Neural cell (in vitro differentiated cells): ENCODE measurements at regions not wholly inside any gene's neighbourhood (a gene's known extent, or its start where the extent isn't known, plus 50 kb on each side); places are given as distances from the start of the nearest gene placed in this dataset.

ENCODE experiments used
- H2AFZ ChIP-seq: fragments of 200-600, 300-800 bp; sonication (generic), shearing (Covaris generic); 2 replicates; pipeline ENCODE4 v1.6.0; 2014; ENCODE audit warnings: low read depth, mild to moderate bottlenecking, antibody characterized with exemption, low read length, moderate library complexity
- H3F3A ChIP-seq: fragments of 200-600 bp; shearing (Covaris generic); 2 replicates; pipeline ENCODE4 v1.6.1; 2016; ENCODE audit warnings: mild to moderate bottlenecking, moderate library complexity, mixed read lengths, antibody characterized with exemption, low read length; ENCODE audit not compliant: insufficient read depth, poor library complexity, severe bottlenecking
- H3K27ac ChIP-seq: fragments of 200-600, 300-800 bp; sonication (generic), shearing (Covaris generic); 2 replicates; pipeline ENCODE4 v1.5.1; 2014; ENCODE audit warnings: mild to moderate bottlenecking, low read length, moderate library complexity
- H3K27me3 ChIP-seq: fragments of 300-800, 200-600 bp; sonication (generic), shearing (Covaris generic); 2 replicates; pipeline ENCODE4 v1.6.0; 2014; ENCODE audit warnings: mild to moderate bottlenecking, low read depth, low read length, moderate library complexity; ENCODE audit not compliant: insufficient read depth
- H3K36me3 ChIP-seq: fragments of 300-800, 200-600 bp; sonication (generic), shearing (Covaris generic); 2 replicates; pipeline ENCODE4 v1.5.1; 2014; ENCODE audit warnings: mild to moderate bottlenecking, antibody characterized with exemption, low read length, moderate library complexity; ENCODE audit not compliant: insufficient read depth
- H3K4me2 ChIP-seq: fragments of 300-800, 200-600 bp; sonication (generic), shearing (Covaris generic); 2 replicates; pipeline ENCODE4 v1.6.0; 2014; ENCODE audit warnings: mild to moderate bottlenecking, low read length
- H3K4me3 ChIP-seq: fragments of 300-800, 200-600 bp; sonication (generic), shearing (Covaris generic); 2 replicates; pipeline ENCODE4 v1.5.1; 2014; ENCODE audit warnings: mild to moderate bottlenecking, low read length, moderate library complexity
- H3K79me2 ChIP-seq: fragments of 200-600 bp; shearing (Covaris generic); replicated peaks from 2 replicates; pipeline ENCODE4 v1.6.0; 2014; ENCODE audit warnings: mild to moderate bottlenecking, low read length, moderate library complexity; ENCODE audit not compliant: insufficient read depth
- H3K9ac ChIP-seq: fragments of 300-800, 200-600 bp; sonication (generic), shearing (Covaris generic); 2 replicates; pipeline ENCODE4 v1.6.1; 2016; ENCODE audit warnings: mild to moderate bottlenecking, low read length, mixed read lengths
- H3K9me2 ChIP-seq: fragments of 200-600 bp; shearing (Covaris generic); 2 replicates; pipeline ENCODE4 v1.6.1; 2016; ENCODE audit warnings: mild to moderate bottlenecking, low read length, mixed read lengths; ENCODE audit not compliant: insufficient read depth
- H3K9me3 ChIP-seq: fragments of 200-600, 300-800 bp; sonication (generic), shearing (Covaris generic); 2 replicates; pipeline ENCODE4 v1.6.1; 2016; ENCODE audit warnings: mild to moderate bottlenecking, mixed run types, low read length, moderate library complexity, mixed read lengths
- H4K20me1 ChIP-seq: fragments of 200-600 bp; shearing (Covaris generic); 2 replicates; pipeline ENCODE4 v1.6.1; 2016; ENCODE audit warnings: mild to moderate bottlenecking, mixed run types; ENCODE audit not compliant: insufficient read depth
- EP300 ChIP-seq: fragments of 450-650 bp; conservative IDR thresholded peaks from 2 replicates; pipeline ENCODE4 v1.6.1; 2014; ENCODE audit warnings: antibody characterized with exemption, mild to moderate bottlenecking, moderate library complexity; ENCODE audit not compliant: poor library complexity, severe bottlenecking
- EZH2 ChIP-seq: fragments of 200-600, 300-800 bp; shearing (Covaris generic), sonication (generic); IDR thresholded peaks from 2 replicates; pipeline ENCODE4 v1.6.1; 2014; ENCODE audit warnings: antibody characterized with exemption, low read length, borderline replicate concordance, mild to moderate bottlenecking; ENCODE audit not compliant: insufficient read depth, poor library complexity, severe bottlenecking
- MXI1 ChIP-seq: fragments of 450-650 bp; conservative IDR thresholded peaks from 2 replicates; pipeline ENCODE4 v1.6.1; 2014; ENCODE audit warnings: antibody characterized with exemption, mild to moderate bottlenecking; ENCODE audit not compliant: poor library complexity, severe bottlenecking
- POLR2AphosphoS5 ChIP-seq: IDR thresholded peaks from 2 replicates; pipeline ENCODE4 v1.6.1; 2012
- RAD21 ChIP-seq: fragments of 450-650 bp; conservative IDR thresholded peaks from 2 replicates; pipeline ENCODE4 v1.6.1; 2014; ENCODE audit warnings: antibody characterized with exemption, mild to moderate bottlenecking, moderate library complexity
- SMC3 ChIP-seq: fragments of 450-650 bp; conservative IDR thresholded peaks from 2 replicates; pipeline ENCODE4 v1.6.1; 2014; ENCODE audit warnings: antibody characterized with exemption, mild to moderate bottlenecking, moderate library complexity; ENCODE audit not compliant: poor library complexity
- TAF1 ChIP-seq: IDR thresholded peaks from 2 replicates; pipeline ENCODE4 v1.6.1; 2012; ENCODE audit warnings: low read depth
- TF ChIP-seq, protein P1 (sequence below): fragments of 450-650 bp; IDR thresholded peaks from 2 replicates; pipeline ENCODE4 v1.5.1; 2014; ENCODE audit warnings: antibody characterized with exemption, mild to moderate bottlenecking, moderate library complexity; ENCODE audit not compliant: poor library complexity, severe bottlenecking
- TF ChIP-seq, protein P2 (sequence below): IDR thresholded peaks from 2 replicates; pipeline ENCODE4 v1.6.1; 2012; ENCODE audit warnings: borderline replicate concordance

DNA sequence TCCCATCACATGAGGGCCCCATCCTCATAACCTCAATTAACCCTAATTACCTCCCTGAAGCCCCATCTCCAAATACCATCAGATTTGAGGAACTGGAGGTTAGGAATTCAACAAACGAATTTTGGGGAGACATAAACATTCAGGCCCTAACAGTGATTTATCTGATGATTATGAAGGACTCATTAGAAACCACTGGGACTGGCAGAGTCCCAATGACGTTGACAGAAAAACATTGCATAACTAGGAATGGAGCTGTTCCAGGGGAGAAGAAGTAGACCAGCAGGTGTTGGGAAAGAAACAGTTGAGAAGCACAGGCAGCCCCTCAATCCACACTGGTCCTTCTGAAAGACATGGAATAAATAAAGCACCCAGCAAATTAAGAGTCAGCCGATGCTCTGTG lies 282.0 kb downstream of the MAP2K4 start:
- Histone ChIP-seq H2AFZ (no peak overlapping the region), H3K4me2 (no peak overlapping the region), H3K79me2 (no peaks in the 10 kb centered on the region), H3K4me3 (no peak overlapping the region), H3K9me2 (no peaks in the 10 kb centered on the region), H3F3A (no peaks in the 10 kb centered on the region), H3K27me3 (no peaks in the 10 kb centered on the region), H3K27ac (no peak overlapping the region), H3K9me3 (no peaks in the 10 kb centered on the region), H3K36me3 (no peaks in the 10 kb centered on the region), H4K20me1 (no peaks in the 10 kb centered on the region), H3K9ac (no peak overlapping the region)
- TF ChIP-seq SMC3 (no peak), TAF1 (no peak), EZH2 (no peak), POLR2AphosphoS5 (no peak), EP300 (no peak), MXI1 (no peak), RAD21 (no peak)
- TF ChIP-seq, protein P1, sequence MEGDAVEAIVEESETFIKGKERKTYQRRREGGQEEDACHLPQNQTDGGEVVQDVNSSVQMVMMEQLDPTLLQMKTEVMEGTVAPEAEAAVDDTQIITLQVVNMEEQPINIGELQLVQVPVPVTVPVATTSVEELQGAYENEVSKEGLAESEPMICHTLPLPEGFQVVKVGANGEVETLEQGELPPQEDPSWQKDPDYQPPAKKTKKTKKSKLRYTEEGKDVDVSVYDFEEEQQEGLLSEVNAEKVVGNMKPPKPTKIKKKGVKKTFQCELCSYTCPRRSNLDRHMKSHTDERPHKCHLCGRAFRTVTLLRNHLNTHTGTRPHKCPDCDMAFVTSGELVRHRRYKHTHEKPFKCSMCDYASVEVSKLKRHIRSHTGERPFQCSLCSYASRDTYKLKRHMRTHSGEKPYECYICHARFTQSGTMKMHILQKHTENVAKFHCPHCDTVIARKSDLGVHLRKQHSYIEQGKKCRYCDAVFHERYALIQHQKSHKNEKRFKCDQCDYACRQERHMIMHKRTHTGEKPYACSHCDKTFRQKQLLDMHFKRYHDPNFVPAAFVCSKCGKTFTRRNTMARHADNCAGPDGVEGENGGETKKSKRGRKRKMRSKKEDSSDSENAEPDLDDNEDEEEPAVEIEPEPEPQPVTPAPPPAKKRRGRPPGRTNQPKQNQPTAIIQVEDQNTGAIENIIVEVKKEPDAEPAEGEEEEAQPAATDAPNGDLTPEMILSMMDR, result no peak
- TF ChIP-seq, protein P2, sequence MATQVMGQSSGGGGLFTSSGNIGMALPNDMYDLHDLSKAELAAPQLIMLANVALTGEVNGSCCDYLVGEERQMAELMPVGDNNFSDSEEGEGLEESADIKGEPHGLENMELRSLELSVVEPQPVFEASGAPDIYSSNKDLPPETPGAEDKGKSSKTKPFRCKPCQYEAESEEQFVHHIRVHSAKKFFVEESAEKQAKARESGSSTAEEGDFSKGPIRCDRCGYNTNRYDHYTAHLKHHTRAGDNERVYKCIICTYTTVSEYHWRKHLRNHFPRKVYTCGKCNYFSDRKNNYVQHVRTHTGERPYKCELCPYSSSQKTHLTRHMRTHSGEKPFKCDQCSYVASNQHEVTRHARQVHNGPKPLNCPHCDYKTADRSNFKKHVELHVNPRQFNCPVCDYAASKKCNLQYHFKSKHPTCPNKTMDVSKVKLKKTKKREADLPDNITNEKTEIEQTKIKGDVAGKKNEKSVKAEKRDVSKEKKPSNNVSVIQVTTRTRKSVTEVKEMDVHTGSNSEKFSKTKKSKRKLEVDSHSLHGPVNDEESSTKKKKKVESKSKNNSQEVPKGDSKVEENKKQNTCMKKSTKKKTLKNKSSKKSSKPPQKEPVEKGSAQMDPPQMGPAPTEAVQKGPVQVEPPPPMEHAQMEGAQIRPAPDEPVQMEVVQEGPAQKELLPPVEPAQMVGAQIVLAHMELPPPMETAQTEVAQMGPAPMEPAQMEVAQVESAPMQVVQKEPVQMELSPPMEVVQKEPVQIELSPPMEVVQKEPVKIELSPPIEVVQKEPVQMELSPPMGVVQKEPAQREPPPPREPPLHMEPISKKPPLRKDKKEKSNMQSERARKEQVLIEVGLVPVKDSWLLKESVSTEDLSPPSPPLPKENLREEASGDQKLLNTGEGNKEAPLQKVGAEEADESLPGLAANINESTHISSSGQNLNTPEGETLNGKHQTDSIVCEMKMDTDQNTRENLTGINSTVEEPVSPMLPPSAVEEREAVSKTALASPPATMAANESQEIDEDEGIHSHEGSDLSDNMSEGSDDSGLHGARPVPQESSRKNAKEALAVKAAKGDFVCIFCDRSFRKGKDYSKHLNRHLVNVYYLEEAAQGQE, result no peak

DNA sequence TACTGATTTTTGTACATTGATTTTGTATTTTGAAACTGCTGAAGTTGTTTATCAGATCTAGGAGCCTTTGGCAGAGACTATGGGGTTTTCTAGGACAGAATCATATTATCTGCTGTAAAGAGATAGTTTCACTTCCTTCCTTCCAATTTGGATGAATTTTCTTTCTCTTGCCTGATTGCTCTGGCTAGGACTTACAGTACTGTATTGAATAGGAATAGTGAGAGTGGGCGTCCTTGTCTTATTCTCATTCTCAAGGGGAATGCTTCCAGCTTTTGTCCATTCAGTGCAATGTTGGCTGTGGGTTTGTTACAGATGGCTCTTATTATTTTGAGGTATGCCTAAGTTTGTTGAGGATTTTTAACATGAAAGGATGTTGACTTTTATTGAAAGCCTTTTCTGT lies 290.1 kb downstream of the MAP2K4 start:
- no peak overlapping the region for H3K9ac ChIP-seq
- no peaks in the 10 kb centered on the region for H3F3A ChIP-seq
- no peaks in the 10 kb centered on the region for H4K20me1 ChIP-seq
- no peaks in the 10 kb centered on the region for H3K36me3 ChIP-seq
- H3K4me3 ChIP-seq, result no peak overlapping the region
- no peak overlapping the region for H2AFZ ChIP-seq
- TF ChIP-seq EP300 (no peak), RAD21 (no peak), EZH2 (no peak), MXI1 (no peak), TAF1 (no peak), POLR2AphosphoS5 (no peak), SMC3 (no peak)
- TF ChIP-seq, protein P2, result no peak
- TF ChIP-seq, protein P1, result no peak
- no peaks in the 10 kb centered on the region for H3K9me2 ChIP-seq
- no peaks in the 10 kb centered on the region for H3K79me2 ChIP-seq
- H3K9me3 ChIP-seq, result peaks cover 6% of the 10 kb centered on the region
- H3K27me3 ChIP-seq, result no peaks in the 10 kb centered on the region
- H3K27ac ChIP-seq, result no peak overlapping the region
- H3K4me2 ChIP-seq, result no peak overlapping the region
